Trophoblast cell (in vitro differentiated cells and primary cell): ENCODE measurements at regions not wholly inside any gene's neighbourhood (a gene's known extent, or its start where the extent isn't known, plus 50 kb on each side); places are given as distances from the start of the nearest gene placed in this dataset.

ENCODE experiments used
- DNase-seq, 2 donors: peaks; one replicate each; pipeline ENCODE4 v3.0.0-alpha.2; 2016
- H2AFZ ChIP-seq: 2 replicates; pipeline ENCODE4 v1.6.1; 2013; ENCODE audit warnings: low read length, moderate library complexity, mild to moderate bottlenecking; ENCODE audit not compliant: insufficient read depth, poor library complexity
- H2AK5ac ChIP-seq: 2 replicates; pipeline ENCODE4 v1.6.1; 2013; ENCODE audit warnings: mild to moderate bottlenecking, low read length
- H2BK120ac ChIP-seq: 2 replicates; pipeline ENCODE4 v1.6.1; 2013; ENCODE audit warnings: low read length, mild to moderate bottlenecking, moderate library complexity; ENCODE audit not compliant: insufficient read depth, poor library complexity
- H2BK12ac ChIP-seq: 2 replicates; pipeline ENCODE4 v1.6.1; 2013; ENCODE audit warnings: mild to moderate bottlenecking, low read length, moderate library complexity
- H2BK5ac ChIP-seq: 2 replicates; pipeline ENCODE4 v1.6.1; 2013; ENCODE audit warnings: low read length, low read depth, moderate library complexity, mild to moderate bottlenecking; ENCODE audit not compliant: poor library complexity
- H3K14ac ChIP-seq: 2 replicates; pipeline ENCODE4 v1.6.1; 2013; ENCODE audit warnings: mild to moderate bottlenecking, low read length
- H3K18ac ChIP-seq: 2 replicates; pipeline ENCODE4 v1.6.1; 2013; ENCODE audit warnings: mild to moderate bottlenecking, low read length
- H3K23ac ChIP-seq: 2 replicates; pipeline ENCODE4 v1.6.1; 2013; ENCODE audit warnings: low read length
- H3K27ac ChIP-seq: 2 replicates; pipeline ENCODE4 v1.5.1; 2013; ENCODE audit warnings: low read depth, mild to moderate bottlenecking, inconsistent platforms, low read length, moderate library complexity
- H3K27me3 ChIP-seq: 2 replicates; pipeline ENCODE4 v1.6.1; 2013; ENCODE audit warnings: inconsistent platforms, mild to moderate bottlenecking, low read length, moderate library complexity; ENCODE audit not compliant: insufficient read depth
- H3K36me3 ChIP-seq, 2 experiments: 1 replicate in 1 of 2; 2 replicates in 1 of 2; pipeline ENCODE4 v1.6.1; 2013; ENCODE audit warnings: low read length in 2 of 2, mild to moderate bottlenecking in 2 of 2, moderate library complexity in 1 of 2; ENCODE audit not compliant: insufficient read depth in 2 of 2, control insufficient read depth in 1 of 2
- H3K4ac ChIP-seq: 2 replicates; pipeline ENCODE4 v1.6.1; 2013; ENCODE audit warnings: low read depth, mild to moderate bottlenecking, low read length, moderate library complexity
- H3K4me1 ChIP-seq, 2 experiments: 1 replicate in 1 of 2; 2 replicates in 1 of 2; pipeline ENCODE4 v1.6.1; 2013; ENCODE audit warnings: low read length in 2 of 2, mild to moderate bottlenecking in 2 of 2, moderate library complexity in 1 of 2; ENCODE audit not compliant: insufficient read depth in 2 of 2, control insufficient read depth in 1 of 2
- H3K4me2 ChIP-seq: 2 replicates; pipeline ENCODE4 v1.6.1; 2013; ENCODE audit warnings: inconsistent platforms, mild to moderate bottlenecking, low read length, moderate library complexity
- H3K4me3 ChIP-seq: 2 replicates; pipeline ENCODE4 v1.5.1; 2013; ENCODE audit warnings: mild to moderate bottlenecking, low read depth, low read length, inconsistent platforms
- H3K79me1 ChIP-seq: one replicate; pipeline ENCODE4 v1.6.1; 2013; ENCODE audit warnings: low read length
- H3K79me2 ChIP-seq: 2 replicates; pipeline ENCODE4 v1.6.1; 2013; ENCODE audit warnings: low read length, mild to moderate bottlenecking; ENCODE audit not compliant: control insufficient read depth, insufficient read depth, poor library complexity
- H3K9ac ChIP-seq: 2 replicates; pipeline ENCODE4 v1.6.1; 2013; ENCODE audit warnings: mild to moderate bottlenecking, low read length
- H3K9me3 ChIP-seq: 2 replicates; pipeline ENCODE4 v1.6.1; 2013; ENCODE audit warnings: low read depth, mild to moderate bottlenecking, control low read depth, inconsistent platforms, low read length; ENCODE audit not compliant: insufficient read depth
- H4K12ac ChIP-seq: 2 replicates; pipeline ENCODE4 v1.6.1; 2013; ENCODE audit warnings: low read depth, mild to moderate bottlenecking, low read length, moderate library complexity
- H4K8ac ChIP-seq: 2 replicates; pipeline ENCODE4 v1.6.1; 2013; ENCODE audit warnings: low read depth, mild to moderate bottlenecking, low read length, moderate library complexity
- H4K91ac ChIP-seq: one replicate; pipeline ENCODE4 v1.6.1; 2013; ENCODE audit warnings: low read depth, mild to moderate bottlenecking, low read length, moderate library complexity
- WGBS: extraction: QIAGEN DNeasy Blood & Tissue Kit; methylation state at CpG from one replicate; pipeline ENCODE4 v1.1.7; 2013; ENCODE audit warnings: missing lambda C conversion rate; ENCODE audit not compliant: insufficient read length, insufficient coverage; ENCODE audit errors: extremely low coverage; 5-methylcytosine and 5-hydroxymethylcytosine counted together

DNA sequence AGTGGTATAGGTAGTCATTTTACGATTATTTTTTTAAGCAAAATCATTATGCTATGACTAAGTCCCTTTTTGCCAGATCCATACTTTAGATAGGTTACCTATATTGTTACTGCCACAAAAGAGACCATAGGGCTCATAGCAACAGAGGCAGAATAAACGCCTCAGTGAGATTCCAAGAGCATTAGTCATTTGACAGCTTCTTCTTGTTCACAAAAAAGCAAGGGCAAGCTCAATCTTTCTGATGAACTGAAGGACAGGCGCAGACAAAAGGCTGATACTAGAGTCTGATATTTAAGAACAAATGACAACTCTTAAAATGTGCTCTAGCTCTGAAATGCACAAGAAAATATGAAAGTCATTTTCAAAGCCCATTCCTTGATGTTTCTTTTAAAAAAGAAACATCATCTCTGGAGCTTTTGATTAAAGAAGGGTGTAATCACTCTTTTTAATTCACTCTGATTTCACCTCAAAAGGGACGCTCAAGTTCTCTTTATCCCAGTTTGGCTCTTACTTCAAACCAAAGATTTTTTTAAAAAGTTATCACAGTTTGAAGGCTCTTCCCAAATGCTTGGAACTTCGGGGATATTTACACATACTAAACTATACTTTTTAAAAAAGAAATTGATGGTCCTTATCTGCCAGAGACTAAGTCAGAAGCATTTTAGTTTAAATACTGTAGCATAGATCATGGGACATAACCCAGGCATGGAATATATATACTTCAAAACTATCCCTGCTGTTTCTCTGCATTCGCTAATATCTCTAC lies 187.2 kb downstream of the EFNB2 start:
- Histone ChIP-seq H2AFZ (no peak overlapping the region), H3K79me1 (peaks cover 6% of the 10 kb centered on the region), H3K9ac (no peak overlapping the region), H3K23ac (no peak overlapping the region), H3K18ac (no peak overlapping the region), H2AK5ac (no peak overlapping the region), H2BK12ac (no peak overlapping the region), H2BK5ac (no peak overlapping the region), H2BK120ac (no peak overlapping the region), H3K27ac (peak overlapping the region; percentile 50), H3K9me3 (no peaks in the 10 kb centered on the region), H3K14ac (no peak overlapping the region), H4K12ac (no peak overlapping the region), H3K4me3 (no peak overlapping the region), H4K8ac (no peak overlapping the region), H3K4me2 (no peak overlapping the region), H3K36me3 (no peaks in the 10 kb centered on the region), H3K79me2 (no peaks in the 10 kb centered on the region), H3K4me1 (peaks cover 2 to 6% of the 10 kb centered on the region in 2 experiments), H4K91ac (no peak overlapping the region), H3K27me3 (no peaks in the 10 kb centered on the region), H3K4ac (no peak overlapping the region)
- WGBS: no CpG with 5 or more reads among the region's 6 CpGs
- DNase-seq: peak; percentile 33 to 89

DNA sequence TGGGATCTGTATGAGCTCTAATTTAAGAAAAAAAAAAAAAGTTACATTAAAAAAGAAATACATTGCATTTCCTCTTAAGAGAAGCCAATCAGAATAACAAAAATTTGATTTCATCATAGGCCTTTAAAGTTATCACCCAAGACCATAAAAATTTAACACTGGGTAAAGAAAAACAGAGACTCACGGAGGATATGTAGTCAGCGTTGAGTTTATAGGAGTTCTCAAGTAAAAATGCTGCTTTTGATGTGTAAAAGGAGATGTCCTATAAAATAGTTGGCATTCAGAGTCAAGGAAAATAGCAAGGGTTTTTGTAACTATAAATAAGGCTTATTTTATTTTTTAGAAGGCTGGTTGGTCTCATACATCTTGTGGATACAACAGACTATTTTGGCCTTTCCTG lies 191.1 kb downstream of the EFNB2 start:
- H3K79me1 ChIP-seq: peaks cover 6% of the 10 kb centered on the region
- no peak overlapping the region for H3K4ac ChIP-seq
- H2BK120ac ChIP-seq: no peak overlapping the region
- no peak overlapping the region for H2BK5ac ChIP-seq
- no peak overlapping the region for H3K18ac ChIP-seq
- H4K8ac ChIP-seq: no peak overlapping the region
- no peak overlapping the region for H2AK5ac ChIP-seq
- H3K23ac ChIP-seq: no peak overlapping the region
- no peak overlapping the region for H3K4me3 ChIP-seq
- H3K27ac ChIP-seq: no peak overlapping the region
- no peak overlapping the region for H4K12ac ChIP-seq
- no peaks in the 10 kb centered on the region for H3K27me3 ChIP-seq
- H3K9ac ChIP-seq: no peak overlapping the region
- WGBS: no CpG with 5 or more reads among the region's 2 CpGs
- H3K9me3 ChIP-seq: peaks cover 2% of the 10 kb centered on the region
- no peak overlapping the region for H3K14ac ChIP-seq
- H3K79me2 ChIP-seq: no peaks in the 10 kb centered on the region
- H3K36me3 ChIP-seq: no peaks in the 10 kb centered on the region
- no peak overlapping the region for H4K91ac ChIP-seq
- H3K4me1 ChIP-seq: peaks cover 2 to 5% of the 10 kb centered on the region in 2 experiments
- no peak overlapping the region for H2BK12ac ChIP-seq
- H3K4me2 ChIP-seq: no peak overlapping the region
- H2AFZ ChIP-seq: no peak overlapping the region
- no peak for DNase-seq

DNA sequence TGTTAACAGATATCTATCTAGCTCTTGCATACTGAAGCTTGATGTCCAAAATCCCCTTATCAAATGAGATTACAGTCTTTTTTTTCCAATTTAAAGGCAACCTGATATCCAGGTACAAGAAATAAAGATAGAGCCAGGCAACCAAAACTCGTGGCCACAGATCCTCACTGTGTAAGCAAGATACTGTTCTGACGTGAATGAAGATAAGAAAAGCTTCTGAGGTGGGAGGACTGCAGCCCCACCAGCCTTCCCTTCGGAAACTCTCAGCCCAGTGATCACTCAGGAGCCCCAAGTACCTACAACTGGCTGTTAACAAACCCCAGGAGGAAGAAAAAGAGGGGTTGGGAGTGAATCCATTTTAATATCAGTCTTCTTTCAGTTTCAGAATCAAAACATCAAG lies 191.6 kb downstream of the EFNB2 start:
- Histone ChIP-seq H4K91ac (no peak overlapping the region), H3K27ac (no peak overlapping the region), H3K36me3 (no peaks in the 10 kb centered on the region), H2BK120ac (peak overlapping the region; percentile 51), H3K79me1 (peaks cover 5% of the 10 kb centered on the region), H3K9me3 (peaks cover 2% of the 10 kb centered on the region), H3K4me1 (peaks cover under 1 to 2% of the 10 kb centered on the region in 2 experiments), H2BK12ac (peak overlapping the region; percentile 64), H3K27me3 (no peaks in the 10 kb centered on the region), H4K12ac (no peak overlapping the region), H4K8ac (no peak overlapping the region), H3K18ac (no peak overlapping the region), H3K14ac (peak overlapping the region; percentile 44), H3K23ac (no peak overlapping the region), H2BK5ac (no peak overlapping the region), H3K4me2 (no peak overlapping the region), H3K79me2 (no peaks in the 10 kb centered on the region), H3K9ac (no peak overlapping the region), H3K4ac (no peak overlapping the region), H3K4me3 (no peak overlapping the region), H2AFZ (peak overlapping the region; percentile 54), H2AK5ac (no peak overlapping the region)
- no peak for DNase-seq
- WGBS: no CpG with 5 or more reads among the region's 3 CpGs

DNA sequence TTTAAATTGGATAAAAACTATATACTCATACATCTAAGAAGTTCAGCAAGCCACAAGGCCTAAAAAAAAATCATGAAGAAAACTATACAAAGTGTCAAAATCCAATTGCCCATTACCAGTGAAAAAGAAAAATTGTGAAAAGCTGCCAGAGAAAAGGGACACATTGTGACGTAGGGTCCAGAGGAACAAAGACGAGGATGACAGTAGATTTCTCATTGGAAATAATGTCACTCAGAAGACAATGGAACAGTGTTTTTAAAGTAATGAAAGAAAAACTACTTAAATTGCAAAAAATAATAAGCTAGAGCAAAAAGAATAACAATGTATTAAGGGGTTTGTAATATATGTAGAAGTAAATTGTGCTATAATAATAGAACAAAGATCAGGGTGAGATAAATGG lies 195.2 kb downstream of the EFNB2 start:
- H4K8ac ChIP-seq: no peak overlapping the region
- peaks cover 2% of the 10 kb centered on the region for H3K9me3 ChIP-seq
- no peaks in the 10 kb centered on the region for H3K79me2 ChIP-seq
- no peak overlapping the region for H2BK120ac ChIP-seq
- WGBS: no CpG with 5 or more reads among the region's 2 CpGs
- no peaks in the 10 kb centered on the region for H3K36me3 ChIP-seq
- no peak overlapping the region for H3K4me3 ChIP-seq
- no peak overlapping the region for H3K14ac ChIP-seq
- no peak overlapping the region for H4K91ac ChIP-seq
- no peak overlapping the region for H2BK12ac ChIP-seq
- no peak overlapping the region for H3K23ac ChIP-seq
- H3K18ac ChIP-seq: no peak overlapping the region
- H4K12ac ChIP-seq: no peak overlapping the region
- no peak overlapping the region for H3K27ac ChIP-seq
- H3K27me3 ChIP-seq: no peaks in the 10 kb centered on the region
- H3K79me1 ChIP-seq: peaks cover 4% of the 10 kb centered on the region
- no peak overlapping the region for H3K4ac ChIP-seq
- no peak overlapping the region for H3K9ac ChIP-seq
- H3K4me1 ChIP-seq: peaks cover 0 to 2% of the 10 kb centered on the region in 2 experiments
- H2AFZ ChIP-seq: no peak overlapping the region
- no peak overlapping the region for H2BK5ac ChIP-seq
- no peak overlapping the region for H2AK5ac ChIP-seq
- DNase-seq: no peak
- no peak overlapping the region for H3K4me2 ChIP-seq
